MM.1S (cell line): ENCODE measurements at regions not wholly inside any gene's neighbourhood (a gene's known extent, or its start where the extent isn't known, plus 50 kb on each side); places are given as distances from the start of the nearest gene placed in this dataset.

Experiments used
- EZH2 ChIP-seq: fragments of 300-600 bp; sonication (generic); optimal IDR thresholded peaks from 2 replicates; pipeline ENCODE3; 2017; ENCODE audit warnings: low read depth, mild to moderate bottlenecking, antibody characterized with exemption, low read length, mixed read lengths
- TF ChIP-seq, protein P1 (sequence below): fragments of 300-600 bp; sonication (generic); IDR thresholded peaks from 2 replicates; pipeline ENCODE4 v1.5.1; 2016; ENCODE audit warnings: antibody characterized with exemption, low read length, mixed read lengths

- TF ChIP-seq, protein P1, sequence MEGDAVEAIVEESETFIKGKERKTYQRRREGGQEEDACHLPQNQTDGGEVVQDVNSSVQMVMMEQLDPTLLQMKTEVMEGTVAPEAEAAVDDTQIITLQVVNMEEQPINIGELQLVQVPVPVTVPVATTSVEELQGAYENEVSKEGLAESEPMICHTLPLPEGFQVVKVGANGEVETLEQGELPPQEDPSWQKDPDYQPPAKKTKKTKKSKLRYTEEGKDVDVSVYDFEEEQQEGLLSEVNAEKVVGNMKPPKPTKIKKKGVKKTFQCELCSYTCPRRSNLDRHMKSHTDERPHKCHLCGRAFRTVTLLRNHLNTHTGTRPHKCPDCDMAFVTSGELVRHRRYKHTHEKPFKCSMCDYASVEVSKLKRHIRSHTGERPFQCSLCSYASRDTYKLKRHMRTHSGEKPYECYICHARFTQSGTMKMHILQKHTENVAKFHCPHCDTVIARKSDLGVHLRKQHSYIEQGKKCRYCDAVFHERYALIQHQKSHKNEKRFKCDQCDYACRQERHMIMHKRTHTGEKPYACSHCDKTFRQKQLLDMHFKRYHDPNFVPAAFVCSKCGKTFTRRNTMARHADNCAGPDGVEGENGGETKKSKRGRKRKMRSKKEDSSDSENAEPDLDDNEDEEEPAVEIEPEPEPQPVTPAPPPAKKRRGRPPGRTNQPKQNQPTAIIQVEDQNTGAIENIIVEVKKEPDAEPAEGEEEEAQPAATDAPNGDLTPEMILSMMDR, result no peak
- no peak for TF ChIP-seq EZH2
Observed at GRCh38 chr3:31176045-31176444, 281.6 kb upstream of the GADL1 start.
